ENCODE measurements at regions not wholly inside any gene's neighbourhood (a gene's known extent, or its start where the extent isn't known, plus 50 kb on each side); places are given as distances from the start of the nearest gene placed in this dataset.

DNA sequence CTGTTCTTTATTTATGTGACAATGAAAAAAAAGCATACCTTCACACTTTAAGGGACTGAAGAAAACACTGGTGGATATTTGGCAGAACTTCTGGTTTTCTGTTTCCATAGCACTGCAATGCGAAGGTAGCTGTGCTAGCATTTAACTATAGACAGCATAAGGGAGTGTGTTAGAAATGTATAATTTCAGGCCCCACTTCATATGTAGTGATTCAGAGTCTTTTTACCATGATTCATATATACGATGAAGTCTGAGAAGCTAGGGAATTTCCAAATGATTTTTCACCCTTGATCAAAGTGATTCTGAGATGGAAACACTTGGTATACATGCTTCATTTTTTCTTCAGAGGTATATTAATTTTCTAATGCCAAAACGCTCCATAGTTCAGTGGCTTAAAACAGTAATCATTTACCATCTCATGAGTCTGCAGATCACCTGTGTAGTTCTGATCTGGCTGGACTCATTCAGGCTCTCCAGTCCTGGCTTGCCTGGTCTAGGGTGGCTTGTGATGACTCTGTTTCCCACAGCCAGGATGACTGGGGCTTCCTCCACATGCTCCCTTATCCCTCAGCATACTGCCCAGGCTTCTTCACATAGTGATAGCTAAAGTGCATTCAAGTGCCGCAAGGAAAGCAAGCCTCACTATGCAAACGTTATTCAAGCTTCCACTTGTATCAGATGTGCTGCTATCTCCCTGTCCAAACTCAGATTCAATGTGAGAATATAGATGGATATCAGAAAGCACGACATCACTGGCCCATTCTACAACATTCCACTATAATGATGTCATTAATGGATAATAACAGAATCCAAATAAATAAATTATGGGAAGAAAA, 790.1 kb downstream of the TECRL start:
- no peak for DNase-seq

- DNase-seq = no peak
Observed at GRCh38 chr4:63607169-63607872, 801.9 kb downstream of the TECRL start.

DNA sequence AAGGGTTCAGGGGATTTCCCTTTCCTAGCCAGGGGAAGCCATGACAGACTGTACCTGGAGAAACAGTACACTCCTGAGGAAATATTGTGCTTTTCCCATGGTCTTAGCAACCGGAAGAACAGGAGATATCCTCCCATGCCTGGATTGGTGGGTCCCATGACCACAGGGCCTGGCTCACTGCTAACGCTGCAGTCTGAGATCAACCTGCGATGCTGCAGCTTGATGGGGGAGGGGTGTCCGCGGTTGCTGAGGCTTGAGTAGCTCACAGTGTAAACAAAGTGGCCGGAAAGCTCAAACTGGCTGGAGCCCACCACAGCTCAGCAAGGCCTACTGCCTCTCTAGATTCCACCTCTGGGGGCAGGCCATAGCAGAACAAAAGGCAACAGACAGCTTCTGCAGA, 819.5 kb downstream of the TECRL start:
- DNase-seq = no peak

- no peak for DNase-seq
Observed at GRCh38 chr4:63583561-63583960, 825.7 kb downstream of the TECRL start.

- DNase-seq = no peak
Observed at GRCh38 chr4:63583007-63583406, 826.2 kb downstream of the TECRL start.

DNA sequence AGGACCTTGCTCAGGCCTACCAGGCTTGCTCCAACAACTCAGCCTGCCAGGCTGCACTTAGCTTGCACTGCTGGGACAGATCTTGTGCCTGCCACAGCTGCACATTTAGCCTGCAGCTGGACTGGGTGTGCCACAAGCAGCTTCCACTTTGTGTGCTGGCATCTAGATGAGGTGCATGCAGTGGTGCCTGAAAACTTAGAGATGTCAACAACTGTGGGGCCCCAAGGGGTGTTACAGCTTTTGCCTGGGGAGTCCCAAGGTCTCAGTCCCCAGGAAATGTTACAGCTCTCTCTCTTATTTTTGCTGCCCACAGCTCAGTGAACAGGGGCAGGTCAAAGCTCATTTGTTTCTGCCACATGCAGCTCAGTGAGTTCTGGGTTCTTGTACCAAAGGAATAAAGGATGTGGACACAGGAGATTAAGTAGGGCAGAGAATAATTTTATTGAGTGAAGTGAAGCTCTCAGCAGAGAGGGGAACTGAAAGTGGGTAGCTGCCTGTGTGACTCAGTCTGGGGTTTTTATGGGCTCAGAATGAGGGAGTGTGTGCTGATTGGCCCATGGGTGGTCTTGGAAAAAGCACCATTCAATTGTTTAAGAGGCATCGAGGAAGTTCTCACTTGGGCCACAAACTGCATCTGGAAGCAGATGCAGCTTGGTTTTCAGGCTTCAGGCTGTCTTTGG, 828.3 kb downstream of the TECRL start:
- no peak for DNase-seq

DNA sequence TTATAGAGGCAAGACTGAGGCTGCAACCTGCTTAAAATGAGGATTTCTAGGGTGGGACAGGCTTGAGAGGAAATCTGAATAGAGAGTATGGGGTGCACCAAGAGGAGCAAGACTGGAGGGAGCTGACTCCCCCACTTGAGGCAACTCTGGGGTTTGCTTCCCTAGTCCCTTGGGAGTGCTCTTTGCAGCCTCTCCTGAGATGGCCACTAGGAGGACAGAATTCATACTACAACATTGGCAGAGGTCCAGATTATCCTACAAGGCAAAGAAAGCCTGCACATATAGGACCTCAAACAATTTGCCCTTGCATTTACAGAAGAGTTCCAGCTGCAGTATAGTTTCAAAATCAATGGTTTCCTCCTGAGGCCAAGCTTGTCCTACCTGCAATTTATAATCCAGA, 830.9 kb downstream of the TECRL start:
- DNase-seq = no peak

DNA sequence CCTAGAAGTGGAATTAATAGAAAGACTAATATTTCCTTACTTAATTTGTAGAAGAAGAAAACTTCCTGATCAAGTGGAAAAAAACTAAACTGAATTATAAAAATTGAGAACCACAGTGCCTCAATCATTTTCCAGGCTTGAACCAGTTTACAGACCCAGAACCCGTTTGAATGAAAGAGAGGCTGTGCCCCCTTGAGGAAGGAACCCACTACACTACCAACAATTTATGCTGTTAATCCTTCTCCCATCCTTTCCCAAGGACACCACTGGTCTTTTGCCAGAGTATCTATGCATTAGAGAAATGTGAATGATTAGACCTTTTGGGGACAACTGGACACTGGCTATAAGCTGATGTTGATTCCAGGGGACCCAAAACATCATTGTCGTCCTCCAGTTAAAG, 842.6 kb downstream of the TECRL start:
- no peak for DNase-seq

DNA sequence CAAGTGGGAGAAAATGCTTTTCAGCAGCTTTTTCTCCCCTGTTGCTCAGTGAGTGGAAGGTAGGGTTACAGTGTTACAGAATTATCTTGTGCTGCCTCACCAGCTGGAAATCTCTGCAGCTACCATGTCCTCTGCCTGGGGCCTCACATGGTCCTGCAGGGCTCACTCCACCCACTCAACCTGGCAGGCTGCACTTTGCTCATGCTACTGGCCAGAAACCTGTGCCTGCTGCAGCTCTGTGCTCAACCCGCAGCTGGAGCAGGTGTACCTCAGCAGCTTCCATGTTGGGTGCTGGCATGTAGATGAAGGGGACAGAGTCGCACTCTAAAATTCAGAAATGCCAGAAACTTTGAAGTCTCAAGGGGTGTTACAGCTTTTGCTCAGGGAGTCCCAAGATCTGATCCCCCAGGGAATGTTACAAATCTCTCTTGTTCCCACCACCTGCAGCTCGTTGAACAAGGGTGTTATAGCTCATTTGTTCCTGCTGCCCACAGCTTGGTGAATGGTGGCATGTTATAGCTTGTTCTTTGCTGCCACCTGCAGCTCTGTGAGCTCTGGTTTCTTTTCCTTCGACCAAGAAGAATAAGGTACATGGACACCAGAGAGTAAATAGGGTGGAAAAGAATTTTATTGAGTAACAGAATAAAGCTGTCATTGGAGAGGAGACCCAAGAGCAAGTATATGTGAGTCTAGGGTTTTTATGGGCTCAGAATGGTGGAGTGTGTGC, 845.8 kb downstream of the TECRL start:
- peak; percentile 18 for DNase-seq

GRCh38 chr4:63558709-63559108, 850.5 kb downstream of the TECRL start:
- DNase-seq = no peak

DNA sequence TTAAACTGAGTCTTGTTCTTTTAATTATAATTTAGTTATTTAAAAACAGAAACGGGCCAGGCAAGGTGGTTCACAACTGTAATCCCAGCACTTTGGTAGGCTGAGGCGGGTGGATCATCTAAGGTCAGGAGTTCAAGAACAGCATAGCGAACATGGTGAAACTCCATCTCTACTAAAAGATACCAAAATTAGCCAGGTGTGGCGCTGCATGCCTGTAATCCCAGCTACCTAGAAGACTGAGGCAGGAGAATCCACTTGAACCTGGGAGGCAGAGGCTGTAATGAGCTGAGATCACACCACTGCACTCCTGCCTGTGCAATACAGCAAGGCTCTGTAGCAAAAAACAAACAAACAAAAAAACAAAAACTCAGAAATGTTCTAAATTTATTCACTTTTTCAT, 852.9 kb downstream of the TECRL start:
- no peak for DNase-seq

DNA sequence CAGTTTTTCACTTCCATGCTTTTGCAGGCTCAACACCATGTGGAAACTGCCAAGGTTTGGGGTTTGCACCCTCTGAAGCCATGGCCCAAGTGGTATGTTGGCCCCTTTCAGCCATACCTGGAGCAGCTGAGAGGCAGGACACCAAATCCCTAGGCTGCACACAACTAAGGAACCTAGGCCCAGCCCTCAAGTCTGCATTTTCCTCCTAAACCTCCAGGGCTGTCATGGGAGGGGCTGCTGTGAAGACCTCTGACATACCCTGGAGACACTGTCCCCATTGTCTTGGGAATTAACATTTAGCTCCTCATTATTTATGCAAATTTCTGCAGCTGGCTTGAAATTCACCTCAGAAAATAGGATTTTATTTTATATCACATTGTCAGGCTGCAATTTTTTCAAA, 856.1 kb downstream of the TECRL start:
- no peak for DNase-seq

DNA sequence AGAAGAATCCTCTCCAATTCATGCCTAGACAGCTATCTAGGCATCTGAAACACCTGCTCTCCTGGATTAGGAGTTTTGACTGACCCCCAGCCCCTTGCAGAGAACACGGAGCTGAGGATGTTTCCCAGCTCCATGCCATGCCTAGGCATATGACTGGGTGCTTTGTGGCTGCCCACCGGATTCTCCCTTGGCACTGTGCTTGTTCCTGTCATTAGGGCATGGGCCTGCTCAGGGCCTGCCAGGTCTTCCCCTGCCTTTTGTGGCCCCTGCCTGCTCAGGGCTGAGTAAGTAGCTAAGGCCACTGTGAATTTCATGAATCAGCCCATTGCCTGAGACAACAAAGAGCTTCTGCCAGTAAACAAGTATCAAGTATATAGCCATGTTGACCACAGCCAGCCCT, 867.4 kb downstream of the TECRL start:
- no peak for DNase-seq

- DNase-seq = no peak
Observed at GRCh38 chr4:63529581-63530337, 879.5 kb downstream of the TECRL start.

DNA sequence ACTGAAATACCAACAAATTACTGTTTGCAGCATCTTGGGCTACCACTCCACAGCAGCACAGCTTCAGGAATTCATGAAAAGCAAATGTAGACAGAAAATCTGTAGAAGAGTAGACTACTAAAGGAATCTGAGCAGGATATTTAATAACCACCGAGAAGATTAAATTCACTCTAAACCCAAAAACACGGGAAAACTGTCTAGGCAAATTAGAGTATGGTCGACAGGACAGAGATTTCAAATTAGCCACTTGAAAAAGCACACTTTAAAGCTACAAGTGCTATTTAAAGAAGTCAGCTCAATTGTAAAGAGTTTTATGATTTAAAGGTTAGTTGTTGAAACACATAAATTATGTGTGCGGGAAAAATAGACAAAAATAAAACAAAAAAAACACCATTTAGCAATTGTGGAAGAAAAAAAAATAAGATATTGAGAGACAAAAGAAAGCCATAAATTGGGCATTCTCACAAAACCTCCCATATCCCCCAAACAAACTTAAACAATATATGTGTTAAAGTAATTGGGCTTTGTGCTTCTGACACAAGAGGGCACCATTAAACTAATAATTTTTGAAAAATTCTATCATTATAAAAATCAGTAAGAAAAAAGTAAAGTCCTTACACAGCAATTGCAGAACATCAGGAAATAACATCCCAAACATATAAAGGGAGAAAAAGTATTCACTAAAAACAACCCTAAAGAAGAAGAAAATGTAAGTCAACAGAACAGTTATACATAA, 880.8 kb downstream of the TECRL start:
- DNase-seq = no peak

GRCh38 chr4:63526251-63526650, 883.0 kb downstream of the TECRL start:
- no peak for DNase-seq

DNA sequence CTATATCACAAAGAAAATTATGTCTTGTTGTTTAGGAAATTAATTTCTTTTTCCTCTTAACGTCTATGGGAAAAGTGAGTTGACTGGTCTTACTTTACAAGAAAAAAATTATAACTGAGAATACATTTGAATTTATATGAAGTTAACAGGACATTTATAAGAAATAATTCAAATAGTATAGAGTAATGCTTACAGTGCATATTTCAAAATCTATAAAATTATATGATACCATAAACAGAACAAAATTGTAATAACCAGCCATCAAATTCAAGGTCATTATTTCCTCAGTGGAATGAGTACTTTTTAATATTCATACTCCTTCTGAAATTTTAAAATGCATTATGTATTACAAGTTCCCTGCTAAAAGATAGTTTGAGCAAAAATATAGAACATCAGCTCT, 884.5 kb downstream of the TECRL start:
- DNase-seq = no peak

DNA sequence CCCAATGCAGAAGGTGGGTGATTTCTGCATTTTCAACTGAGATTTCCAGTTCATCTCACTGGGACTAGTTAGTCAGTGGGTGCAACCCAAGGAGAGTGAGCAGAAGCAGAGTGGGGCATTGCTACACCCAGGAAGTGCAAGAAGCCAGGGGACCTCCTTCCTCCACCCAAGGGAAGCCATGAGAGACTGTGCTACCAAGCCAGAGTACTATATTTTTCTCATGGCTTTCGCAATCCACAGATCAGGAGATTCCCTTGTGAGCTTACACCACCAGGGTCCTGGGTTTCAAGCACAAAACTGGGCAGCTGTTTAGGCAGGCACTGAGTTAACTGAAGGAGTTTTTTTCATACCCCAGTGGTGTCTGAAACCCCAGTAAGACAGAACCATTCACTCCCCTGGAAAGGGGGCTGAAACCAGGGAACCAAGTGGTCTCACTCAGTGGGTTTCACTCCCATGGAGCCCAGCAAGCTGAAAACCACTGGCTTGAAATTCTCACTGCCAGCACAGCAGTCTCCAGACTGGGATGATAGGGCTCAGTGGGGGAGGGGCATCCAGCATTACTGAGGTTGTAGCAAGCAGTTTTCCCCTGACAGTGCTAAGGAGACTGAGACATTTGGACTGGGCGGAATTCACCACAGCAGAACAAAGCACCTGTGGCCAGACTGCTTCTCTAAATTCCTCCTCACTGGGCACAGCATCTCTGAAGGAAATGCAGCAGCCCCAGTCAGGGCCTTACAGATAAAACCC, 903.4 kb downstream of the TECRL start:
- no peak for DNase-seq

DNA sequence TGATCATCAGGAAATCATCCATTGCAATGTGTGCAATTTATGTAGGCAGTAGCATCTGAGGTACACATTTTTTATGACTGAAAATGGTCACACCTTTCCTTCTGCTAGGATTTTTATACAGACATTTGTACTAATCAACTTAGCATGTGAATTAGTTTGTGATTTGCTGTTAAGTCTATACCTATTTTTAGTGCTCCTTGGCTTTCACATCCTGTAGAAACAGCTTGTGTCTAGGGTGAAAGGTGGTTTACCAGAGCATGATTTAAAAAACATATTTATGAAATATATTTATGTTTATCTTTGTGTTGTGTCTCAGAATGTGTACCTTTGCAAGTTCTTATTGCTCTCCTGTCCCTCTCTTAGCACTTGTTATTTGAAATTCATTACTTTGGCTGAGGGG, 916.0 kb downstream of the TECRL start:
- no peak for DNase-seq

- no peak for DNase-seq
Observed at GRCh38 chr4:63492515-63492914, 916.7 kb downstream of the TECRL start.

GRCh38 chr4:63464393-63464792, 944.9 kb downstream of the TECRL start:
- no peak for DNase-seq

Measured in NCI-H1105 treated with DMSO at 0.1 percent for 48 hours (cell line).